Stimulated activated CD4-positive, alpha-beta T cell treated with anti-CD3 and anti-CD28 coated beads, Interleukin-1b, Interleukin-23, amount 100 ng/mL, for 24 hours (primary cell): ENCODE measurements at regions not wholly inside any gene's neighbourhood (a gene's known extent, or its start where the extent isn't known, plus 50 kb on each side); places are given as distances from the start of the nearest gene placed in this dataset.

Experiments
- DNase-seq, 4 experiments: peaks; one replicate each; pipeline ENCODE4 v3.0.0-alpha.2; 2020; ENCODE audit warnings: low read depth in 4 of 4, low spot score in 1 of 4

DNA sequence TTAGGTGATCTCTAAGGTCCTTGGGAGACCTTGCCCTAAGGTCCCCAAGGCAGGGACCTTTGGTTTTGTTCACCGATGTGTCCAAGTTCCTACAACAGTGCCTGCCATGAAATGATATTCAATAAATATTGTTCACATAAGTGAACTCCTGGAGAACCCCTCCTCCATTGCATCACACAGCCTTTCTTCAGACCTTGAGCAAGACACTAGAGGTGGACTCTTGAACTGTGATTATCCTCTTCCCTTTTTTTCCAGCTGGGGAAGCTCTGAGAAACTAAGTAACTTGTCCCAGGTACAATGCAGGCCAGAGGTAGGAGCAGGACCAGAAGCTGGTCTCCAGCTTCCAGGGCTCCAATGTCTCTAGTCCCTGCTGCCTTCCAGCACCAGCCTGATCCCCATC, 76.6 kb upstream of the LMO1 start:
- no peak for DNase-seq

- no peak for DNase-seq
These were observed 75.9 kb upstream of the LMO1 start for GRCh38 chr11:8339592-8340022.

DNA sequence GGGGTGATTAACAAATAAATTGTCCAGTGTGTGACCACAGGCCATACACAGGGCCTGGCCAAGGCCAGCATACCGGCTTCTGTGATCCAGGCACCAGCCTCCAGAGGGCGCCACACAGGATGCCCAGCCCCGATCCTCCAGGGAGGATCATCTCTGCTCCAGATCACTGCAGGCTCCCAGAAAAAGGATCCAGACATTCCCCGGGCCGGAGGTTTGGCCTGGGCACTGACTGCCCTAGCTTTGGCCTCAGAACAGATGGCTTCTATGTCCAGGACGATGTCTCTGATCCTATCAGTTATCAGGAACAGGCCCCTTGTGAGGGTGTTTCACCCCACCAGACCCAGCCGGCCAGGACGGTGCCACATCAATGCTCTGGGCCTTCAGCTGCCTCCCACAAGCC, 74.5 kb upstream of the LMO1 start:
- peak in 1 of 4 experiments; percentile 5 for DNase-seq

GRCh38 chr11:8337130-8337795, 73.6 kb upstream of the LMO1 start:
- no peak for DNase-seq

DNA sequence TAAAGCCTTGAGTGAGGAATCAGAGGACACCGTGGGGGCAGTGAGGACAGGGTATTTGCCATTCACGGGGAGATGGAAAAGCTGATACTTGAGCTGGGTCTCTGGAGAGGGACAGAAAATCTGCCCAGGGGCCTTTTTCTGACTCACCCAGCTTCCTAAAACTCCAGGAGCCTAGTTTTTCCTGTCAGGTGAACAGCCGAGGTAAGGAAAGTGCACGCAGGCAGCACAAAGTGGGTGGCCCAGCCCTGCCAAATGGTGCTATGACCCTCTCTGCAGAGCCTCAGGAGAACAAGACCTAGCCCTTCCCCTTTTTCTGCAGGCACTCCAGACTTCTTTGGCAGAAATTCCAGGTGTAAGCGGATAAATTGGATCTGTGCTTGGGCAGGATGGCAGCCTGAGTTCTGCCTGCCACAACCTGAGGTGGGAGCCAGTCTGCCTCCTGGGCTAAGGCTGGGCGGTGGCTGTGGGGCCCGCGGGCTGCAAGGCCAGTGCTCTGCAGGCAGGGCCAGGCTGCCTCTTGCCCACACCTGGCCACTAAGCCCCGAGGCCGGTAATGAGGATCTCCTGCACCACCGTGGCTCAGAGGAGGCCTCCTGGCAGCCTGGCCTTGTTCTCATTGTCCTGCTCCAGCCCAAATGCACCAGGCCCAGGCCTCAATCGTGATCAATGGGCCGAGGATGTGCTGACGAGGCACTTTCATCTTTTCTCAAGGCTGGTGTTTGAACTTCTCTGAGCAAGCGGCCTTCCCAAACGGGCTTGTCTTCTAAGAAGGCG, 72.9 kb upstream of the LMO1 start:
- DNase-seq, result no peak

- DNase-seq, result no peak
These were observed 72.0 kb upstream of the LMO1 start for GRCh38 chr11:8335683-8336082.

GRCh38 chr11:8335186-8335585, 71.5 kb upstream of the LMO1 start:
- no peak for DNase-seq

DNA sequence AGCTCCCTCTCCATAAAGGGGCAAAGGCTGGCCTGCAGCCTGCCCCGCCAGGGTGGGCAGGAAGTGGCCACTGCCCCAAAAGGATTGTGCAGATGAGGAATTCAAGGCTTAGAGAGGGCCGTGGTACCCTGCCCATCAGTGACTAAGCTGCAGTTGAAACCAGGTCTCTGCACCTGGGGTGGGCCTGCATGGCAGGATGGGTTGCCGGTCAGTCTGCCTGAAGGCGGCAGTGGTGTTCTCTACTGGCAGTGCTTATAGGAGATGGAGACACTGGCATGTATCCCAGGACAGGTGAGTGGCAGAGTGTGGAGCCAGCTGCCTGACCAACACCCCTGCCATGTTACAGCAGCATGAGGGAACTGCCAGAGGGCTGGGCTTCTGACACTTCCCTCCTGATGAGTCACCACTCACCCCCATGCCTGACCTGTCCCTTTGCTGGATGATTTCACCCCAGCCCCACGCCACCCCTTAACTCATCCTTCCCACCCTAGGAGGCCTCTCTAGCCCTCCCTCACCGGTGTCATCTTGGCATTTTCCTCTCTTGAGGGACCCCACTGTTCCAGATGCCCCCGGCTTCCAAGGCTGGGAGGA, 70.2 kb upstream of the LMO1 start:
- DNase-seq, result no peak

DNA sequence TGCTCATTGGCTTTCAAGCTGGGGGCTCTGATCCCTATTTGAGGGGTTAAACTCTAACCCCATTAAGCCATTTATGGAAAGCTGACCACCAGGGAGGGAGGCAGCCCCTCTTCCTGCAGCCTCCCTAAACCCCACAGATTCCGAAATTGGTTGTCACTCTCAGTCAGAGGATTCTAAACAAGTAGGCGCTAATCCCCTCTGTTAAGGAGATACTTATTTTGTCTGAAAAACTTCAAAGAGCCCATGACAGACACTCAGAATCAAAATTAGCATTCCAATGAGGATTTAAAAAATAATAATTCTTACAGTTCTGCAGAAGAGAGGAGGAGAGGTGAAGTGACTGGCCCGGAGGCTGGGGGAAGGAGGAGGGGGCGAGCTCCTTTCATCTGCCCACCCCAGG, 69.7 kb upstream of the LMO1 start:
- no peak for DNase-seq

DNA sequence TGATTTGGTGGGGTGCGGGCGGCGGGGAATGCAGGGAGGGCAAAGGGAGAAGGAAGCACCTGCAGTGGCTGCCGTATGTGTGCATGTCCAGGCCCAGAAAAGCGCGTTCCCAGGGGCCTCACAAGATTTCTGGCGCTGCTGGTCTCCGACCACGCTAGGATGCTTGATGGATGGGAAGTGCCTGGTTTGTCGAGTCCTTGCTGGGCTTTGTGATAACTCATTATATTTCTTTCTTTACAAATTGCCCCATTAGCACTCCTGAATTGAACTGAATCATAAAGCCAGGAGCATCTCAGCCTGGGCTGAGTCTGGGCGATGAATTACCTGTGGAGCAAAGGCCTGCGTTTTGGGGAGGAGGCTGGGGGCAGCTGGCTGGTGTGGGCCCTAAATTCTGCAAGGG, 69.2 kb upstream of the LMO1 start:
- DNase-seq, result no peak

- no peak for DNase-seq
These were observed 68.5 kb upstream of the LMO1 start for GRCh38 chr11:8332196-8332595.

DNA sequence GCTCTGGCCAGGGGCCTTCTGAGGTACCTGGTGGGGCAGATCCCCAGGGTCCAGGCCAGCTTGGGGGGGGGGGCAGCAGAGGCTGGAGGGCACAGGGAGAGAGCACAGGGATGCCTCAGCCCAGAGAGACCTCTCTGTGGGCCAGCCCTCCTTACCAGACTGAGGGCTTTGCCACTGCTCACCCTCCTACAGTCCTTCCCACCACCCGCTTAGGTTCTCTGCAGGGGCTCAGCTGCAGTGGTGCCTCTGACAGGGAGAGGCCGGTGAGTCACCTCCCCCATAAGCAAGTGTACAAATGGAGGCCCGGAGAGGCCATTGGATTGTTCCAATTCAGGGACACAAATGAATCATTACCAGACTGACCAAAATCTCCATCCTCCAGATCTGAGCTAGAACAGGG, 68.1 kb upstream of the LMO1 start:
- no peak for DNase-seq

GRCh38 chr11:8330896-8331295, 67.2 kb upstream of the LMO1 start:
- DNase-seq, result no peak

DNA sequence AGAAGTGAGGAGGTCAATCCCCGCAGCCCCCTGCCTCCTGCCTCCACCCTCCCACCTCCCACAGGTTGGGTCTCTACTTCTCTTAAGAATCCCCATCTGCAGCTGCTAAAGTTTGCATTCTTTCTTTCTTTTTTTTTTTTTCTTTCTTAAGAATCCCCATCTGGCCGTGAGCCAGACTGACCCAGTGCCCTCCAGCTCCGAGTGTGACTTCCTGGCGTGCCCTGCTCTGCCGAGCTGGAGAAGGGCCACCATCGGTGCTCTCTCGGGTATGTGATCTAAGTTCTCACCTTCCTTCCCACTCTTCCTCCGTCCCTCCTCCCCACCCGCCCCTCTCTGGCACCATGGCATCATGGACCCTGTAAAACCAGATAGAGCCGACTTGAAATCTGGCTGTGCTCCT, 66.7 kb upstream of the LMO1 start:
- no peak for DNase-seq

DNA sequence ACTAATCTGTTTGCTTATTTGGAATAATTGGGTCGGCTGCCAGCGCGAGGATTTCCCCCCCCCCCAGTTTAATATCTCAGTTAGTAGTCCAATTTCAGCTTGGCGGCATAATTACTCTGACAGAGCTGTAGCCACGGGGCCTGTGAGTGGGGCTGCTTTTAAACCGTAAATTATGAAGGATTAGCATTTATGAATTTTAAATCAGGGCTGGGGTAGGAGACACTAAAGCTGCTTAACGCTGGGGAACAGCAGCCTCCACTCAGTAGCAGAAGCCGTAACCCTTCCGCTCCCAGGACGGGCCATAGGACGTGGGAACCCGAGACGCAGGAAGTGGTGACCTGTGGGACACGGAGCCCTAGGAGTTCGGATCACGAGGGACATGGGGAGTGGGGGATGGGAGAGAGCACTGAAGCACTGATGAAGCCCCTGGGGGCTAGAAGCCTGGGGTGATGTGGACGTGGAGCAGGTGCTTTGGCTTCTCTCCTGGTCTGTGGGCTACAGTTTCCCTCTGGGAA, 66.2 kb upstream of the LMO1 start:
- DNase-seq, result no peak

GRCh38 chr11:8329336-8329735, 65.7 kb upstream of the LMO1 start:
- DNase-seq, result no peak

DNA sequence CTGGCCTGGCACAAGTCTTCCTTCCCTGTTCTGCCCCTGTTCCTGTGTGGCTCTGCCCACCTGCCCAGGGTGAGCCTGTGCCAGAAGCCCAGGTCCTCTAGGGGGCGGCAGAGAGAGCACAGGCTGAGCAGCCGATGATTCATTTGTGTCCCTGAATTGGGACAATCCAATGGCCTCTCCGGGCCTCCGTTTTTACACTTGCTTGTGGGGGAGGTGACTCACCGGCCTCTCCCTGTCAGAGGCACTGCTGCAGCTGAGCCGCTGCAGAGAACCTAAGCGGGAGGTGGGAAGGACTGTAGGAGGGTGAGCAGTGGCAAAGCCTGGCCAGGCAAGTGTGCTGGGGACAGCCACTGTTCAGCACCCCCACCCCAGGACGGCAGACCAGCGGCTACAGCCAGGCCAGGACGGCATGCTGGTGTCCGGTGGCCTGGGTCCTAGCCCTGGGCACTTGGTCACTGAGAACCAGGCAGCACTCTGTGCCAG, 65.2 kb upstream of the LMO1 start:
- peak; percentile 36 to 69 (median 52) for DNase-seq

DNA sequence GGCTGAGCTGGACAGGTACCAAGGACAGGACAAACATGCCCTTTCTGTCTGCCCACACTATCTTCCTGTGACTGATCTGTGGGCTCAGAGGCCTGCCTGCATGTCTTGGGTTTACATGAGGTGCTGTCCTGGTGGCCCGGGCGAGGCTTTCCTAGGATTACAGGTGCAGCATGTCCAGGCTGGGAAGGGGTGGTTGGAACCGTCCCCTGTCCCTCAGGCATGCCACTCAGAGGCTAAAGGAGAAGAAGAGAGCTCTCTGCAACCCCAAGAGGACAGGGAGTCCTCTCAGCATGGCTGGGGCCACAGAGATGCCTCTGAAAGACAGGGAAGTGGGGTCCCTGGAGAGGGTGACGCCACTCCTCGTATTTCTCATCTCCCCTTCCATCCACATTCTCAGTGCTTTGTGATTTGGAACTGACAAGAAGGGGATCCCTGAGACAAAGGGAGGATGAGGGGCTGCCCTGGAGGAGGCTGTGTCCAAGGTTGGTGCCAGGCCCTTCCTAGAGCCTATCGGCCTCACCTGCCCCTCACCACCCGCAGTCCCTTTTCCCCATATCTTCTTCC, 64.6 kb upstream of the LMO1 start:
- no peak for DNase-seq

GRCh38 chr11:8327761-8328192, 64.1 kb upstream of the LMO1 start:
- no peak for DNase-seq

- no peak for DNase-seq
These were observed 62.7 kb upstream of the LMO1 start for GRCh38 chr11:8326337-8326736.

DNA sequence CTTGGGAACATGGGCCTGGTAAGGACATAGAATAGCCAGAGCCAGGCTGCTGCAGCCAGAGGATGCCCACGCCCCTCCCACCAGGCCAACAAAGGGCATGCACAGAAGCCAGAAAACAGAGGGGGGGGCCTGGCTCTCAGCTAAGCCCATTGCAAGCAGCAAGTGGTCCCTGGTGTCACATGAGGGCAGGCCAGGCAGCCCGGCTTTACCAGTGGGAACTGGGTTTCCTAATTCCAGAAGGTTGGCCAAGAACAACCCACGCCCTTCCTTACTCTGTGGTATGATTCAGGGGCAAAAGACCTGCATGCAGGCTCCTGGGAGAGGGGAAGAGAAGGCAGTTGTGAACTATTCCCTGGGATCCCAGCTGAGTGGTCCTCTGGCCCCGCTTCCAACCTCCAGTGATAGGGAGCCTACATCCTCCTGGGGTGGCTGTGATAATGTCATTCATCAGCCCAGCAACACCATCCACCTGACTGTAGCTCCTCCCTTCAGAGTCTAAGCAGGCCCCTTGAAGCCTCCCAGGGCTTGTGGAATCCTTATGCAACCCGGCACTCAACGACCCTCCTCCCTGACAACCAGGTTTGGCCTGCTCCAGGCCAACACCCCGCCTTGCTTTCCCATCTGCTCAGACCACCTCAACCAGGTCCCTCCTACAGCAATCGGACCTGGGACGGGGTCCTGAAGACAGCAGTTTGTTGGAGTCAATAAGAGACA, 62.1 kb upstream of the LMO1 start:
- no peak for DNase-seq
